ENCODE measurements at regions not wholly inside any gene's neighbourhood (a gene's known extent, or its start where the extent isn't known, plus 50 kb on each side); places are given as distances from the start of the nearest gene placed in this dataset.
"Not testable (repeated sequence)": the region's sequence is repeated elsewhere in the genome, so short reads cannot be mapped to it uniquely, and the experiment has no call there.

DNA sequence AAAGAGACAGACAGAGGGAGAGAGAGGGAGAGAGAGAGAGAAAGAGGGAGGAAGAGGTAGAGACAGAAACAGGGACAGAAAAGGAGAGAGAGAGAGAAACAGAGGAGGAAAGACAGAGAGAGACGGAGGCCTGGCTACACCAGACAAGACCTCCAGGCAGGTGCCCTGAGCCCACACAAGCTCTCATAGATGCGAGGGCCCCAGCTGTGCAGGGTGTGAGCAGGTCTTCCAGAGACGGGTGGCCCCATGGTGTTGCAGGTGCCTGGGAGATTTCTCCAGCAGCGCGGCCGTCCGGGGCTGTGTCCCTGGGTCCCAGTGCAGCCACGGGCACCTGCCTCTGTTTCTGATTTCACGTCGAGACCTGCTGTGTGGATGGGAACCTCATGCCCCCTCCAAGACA is 253.0 kb downstream of the SHOX start:
- Histone ChIP-seq H3K9ac (ENCODE audit: low read length in 5 of 5) (no peak overlapping the region), H3K9me3 (ENCODE audit: control insufficient read depth in 5 of 5, low read length in 5 of 5) (peaks cover 2 to 8% (median 5%) of the 10 kb centered on the region in 5 donors), H3K27me3 (ENCODE audit: control insufficient read depth in 5 of 5, insufficient read depth in 4 of 5, low read length in 5 of 5) (no peaks in the 10 kb centered on the region), H3K36me3 (ENCODE audit: control insufficient read depth in 5 of 5, insufficient read depth in 5 of 5, low read length in 5 of 5) (no peaks in the 10 kb centered on the region), H3K4me3 (ENCODE audit: low read depth in 1 of 5, low read length in 5 of 5) (no peak overlapping the region), H3K4me1 (ENCODE audit: control insufficient read depth in 5 of 5, insufficient read depth in 5 of 5, low read length in 5 of 5) (no peaks in the 10 kb centered on the region), H3K27ac (ENCODE audit: low read depth, low read length) (no peak overlapping the region)

DNA sequence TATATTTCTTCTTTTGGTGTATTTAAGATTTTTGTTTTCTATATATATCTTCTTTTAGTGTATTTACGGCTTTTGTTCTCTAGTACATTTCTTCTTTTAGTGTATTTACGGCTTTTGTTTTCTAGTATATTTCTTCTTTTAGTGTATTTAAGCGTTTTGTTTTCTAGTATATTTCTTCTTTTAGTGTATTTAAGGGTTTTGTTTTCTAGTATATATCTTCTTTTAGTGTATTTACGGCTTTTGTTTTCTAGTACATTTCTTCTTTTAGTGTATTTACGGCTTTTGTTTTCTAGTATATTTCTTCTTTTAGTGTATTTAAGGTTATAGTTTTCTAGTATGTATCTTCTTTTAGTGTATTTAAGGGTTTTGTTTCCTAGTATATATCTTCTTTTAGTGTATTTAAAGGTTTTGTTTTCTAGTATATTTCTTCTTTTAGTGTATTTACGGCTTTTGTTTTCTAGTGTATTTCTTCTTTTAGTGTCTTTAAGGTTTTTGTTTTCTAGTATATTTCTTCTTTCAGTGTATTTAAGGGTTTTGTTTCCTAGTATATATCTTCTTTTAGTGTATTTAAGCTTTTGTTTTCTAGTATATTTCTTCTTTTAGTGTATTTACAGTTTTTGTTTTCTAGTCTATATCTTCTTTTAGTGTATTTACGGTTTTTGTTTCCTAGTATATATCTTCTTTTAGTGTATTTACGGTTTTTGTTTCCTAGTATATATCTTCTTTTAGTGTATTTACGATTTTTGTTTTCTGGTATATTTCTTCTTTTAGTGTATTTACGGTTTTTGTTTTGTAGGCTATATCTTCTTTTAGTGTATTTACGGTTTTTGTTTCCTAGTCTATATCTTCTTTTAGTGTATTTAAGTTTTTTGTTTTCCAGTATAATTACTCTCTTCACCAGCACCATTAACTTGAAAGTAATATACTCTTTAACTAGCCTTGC is 249.4 kb downstream of the SHOX start:
- H3K4me3 ChIP-seq (ENCODE audit: low read depth in 1 of 5, low read length in 5 of 5); H3K9me3 ChIP-seq (ENCODE audit: control insufficient read depth in 5 of 5, low read length in 5 of 5); H3K27me3 ChIP-seq (ENCODE audit: control insufficient read depth in 5 of 5, insufficient read depth in 4 of 5, low read length in 5 of 5); H3K27ac ChIP-seq (ENCODE audit: low read depth, low read length); H3K4me1 ChIP-seq (ENCODE audit: control insufficient read depth in 5 of 5, insufficient read depth in 5 of 5, low read length in 5 of 5); H3K36me3 ChIP-seq (ENCODE audit: control insufficient read depth in 5 of 5, insufficient read depth in 5 of 5, low read length in 5 of 5); H3K9ac ChIP-seq (ENCODE audit: low read length in 5 of 5): not testable (repeated sequence)

DNA sequence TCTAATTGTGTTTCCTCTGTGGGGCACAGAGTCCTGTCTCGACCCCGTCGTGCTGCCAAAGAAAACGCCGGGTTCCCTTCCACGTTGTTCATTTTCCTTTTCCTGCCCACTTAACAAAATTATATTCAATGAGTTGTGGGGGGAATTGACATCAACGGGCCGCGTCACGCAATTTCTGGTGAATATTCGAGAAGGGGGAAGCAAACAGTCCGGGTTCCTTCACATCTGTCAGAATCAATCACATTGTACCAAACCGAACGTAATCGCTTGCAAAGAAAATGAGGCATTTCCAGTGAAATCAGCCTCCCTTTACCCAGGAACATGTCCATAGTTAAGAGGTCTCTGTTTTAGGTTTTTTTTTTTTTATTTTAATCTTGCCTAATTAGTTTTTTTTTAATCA is 243.5 kb downstream of the SHOX start:
- no peak overlapping the region for H3K9ac ChIP-seq (ENCODE audit: low read length in 5 of 5)
- no peaks in the 10 kb centered on the region for H3K36me3 ChIP-seq (ENCODE audit: control insufficient read depth in 5 of 5, insufficient read depth in 5 of 5, low read length in 5 of 5)
- no peak overlapping the region for H3K27ac ChIP-seq (ENCODE audit: low read depth, low read length)
- H3K4me1 ChIP-seq (ENCODE audit: control insufficient read depth in 5 of 5, insufficient read depth in 5 of 5, low read length in 5 of 5), result no peaks in the 10 kb centered on the region
- peaks cover 0 to 7% (median 0%) of the 10 kb centered on the region in 5 donors for H3K27me3 ChIP-seq (ENCODE audit: control insufficient read depth in 5 of 5, insufficient read depth in 4 of 5, low read length in 5 of 5)
- peaks cover under 1 to 11% (median 6%) of the 10 kb centered on the region in 5 donors for H3K9me3 ChIP-seq (ENCODE audit: control insufficient read depth in 5 of 5, low read length in 5 of 5)
- H3K4me3 ChIP-seq (ENCODE audit: low read depth in 1 of 5, low read length in 5 of 5), result no peak overlapping the region

- H3K9ac ChIP-seq (ENCODE audit: low read length in 5 of 5), result no peak overlapping the region
- no peak overlapping the region for H3K4me3 ChIP-seq (ENCODE audit: low read depth in 1 of 5, low read length in 5 of 5)
- H3K4me1 ChIP-seq (ENCODE audit: control insufficient read depth in 5 of 5, insufficient read depth in 5 of 5, low read length in 5 of 5), result no peaks in the 10 kb centered on the region
- H3K36me3 ChIP-seq (ENCODE audit: control insufficient read depth in 5 of 5, insufficient read depth in 5 of 5, low read length in 5 of 5), result no peaks in the 10 kb centered on the region
- peaks cover 3 to 11% (median 6%) of the 10 kb centered on the region in 5 donors for H3K9me3 ChIP-seq (ENCODE audit: control insufficient read depth in 5 of 5, low read length in 5 of 5)
- H3K27me3 ChIP-seq (ENCODE audit: control insufficient read depth in 5 of 5, insufficient read depth in 4 of 5, low read length in 5 of 5), result peaks cover 0 to 13% (median 8%) of the 10 kb centered on the region in 5 donors
- no peak overlapping the region for H3K27ac ChIP-seq (ENCODE audit: low read depth, low read length)
Observed at GRCh38 chrX:873016-873415, 242.4 kb downstream of the SHOX start.

DNA sequence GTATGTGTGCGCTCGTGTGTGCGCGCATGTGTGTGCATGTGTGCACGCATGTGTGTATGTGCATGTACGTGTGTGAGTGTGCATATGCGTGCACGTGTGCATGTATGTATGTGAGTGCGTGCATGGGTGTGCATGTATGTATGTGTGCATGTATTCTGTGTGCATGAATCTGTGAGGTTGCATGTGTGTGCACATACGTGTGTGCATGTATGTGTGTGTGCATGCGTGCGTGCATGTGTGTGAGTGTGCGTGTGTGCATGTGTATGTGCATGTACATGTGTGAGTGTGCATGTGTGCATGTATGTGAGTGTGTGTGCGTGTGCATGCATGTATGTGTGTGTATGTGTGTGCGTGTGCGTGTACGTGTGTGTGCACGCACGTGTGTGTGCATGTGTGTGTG is 241.5 kb downstream of the SHOX start:
- Histone ChIP-seq H3K9me3 (ENCODE audit: control insufficient read depth in 5 of 5, low read length in 5 of 5) (peaks cover 0 to 6% (median 3%) of the 10 kb centered on the region in 5 donors), H3K4me1 (ENCODE audit: control insufficient read depth in 5 of 5, insufficient read depth in 5 of 5, low read length in 5 of 5) (no peaks in the 10 kb centered on the region), H3K9ac (ENCODE audit: low read length in 5 of 5) (no peak overlapping the region), H3K27me3 (ENCODE audit: control insufficient read depth in 5 of 5, insufficient read depth in 4 of 5, low read length in 5 of 5) (peaks cover 0 to 19% (median 11%) of the 10 kb centered on the region in 5 donors), H3K36me3 (ENCODE audit: control insufficient read depth in 5 of 5, insufficient read depth in 5 of 5, low read length in 5 of 5) (no peaks in the 10 kb centered on the region), H3K4me3 (ENCODE audit: low read depth in 1 of 5, low read length in 5 of 5) (no peak overlapping the region), H3K27ac (ENCODE audit: low read depth, low read length) (no peak overlapping the region)

GRCh38 chrX:871626-872025 is 241.0 kb downstream of the SHOX start:
- peaks cover 0 to 19% (median 11%) of the 10 kb centered on the region in 5 donors for H3K27me3 ChIP-seq (ENCODE audit: control insufficient read depth in 5 of 5, insufficient read depth in 4 of 5, low read length in 5 of 5)
- no peak overlapping the region for H3K4me3 ChIP-seq (ENCODE audit: low read depth in 1 of 5, low read length in 5 of 5)
- H3K36me3 ChIP-seq (ENCODE audit: control insufficient read depth in 5 of 5, insufficient read depth in 5 of 5, low read length in 5 of 5), result no peaks in the 10 kb centered on the region
- H3K27ac ChIP-seq (ENCODE audit: low read depth, low read length), result no peak overlapping the region
- H3K9me3 ChIP-seq (ENCODE audit: control insufficient read depth in 5 of 5, low read length in 5 of 5), result peaks cover 0 to 6% (median 3%) of the 10 kb centered on the region in 5 donors
- no peaks in the 10 kb centered on the region for H3K4me1 ChIP-seq (ENCODE audit: control insufficient read depth in 5 of 5, insufficient read depth in 5 of 5, low read length in 5 of 5)
- no peak overlapping the region for H3K9ac ChIP-seq (ENCODE audit: low read length in 5 of 5)

DNA sequence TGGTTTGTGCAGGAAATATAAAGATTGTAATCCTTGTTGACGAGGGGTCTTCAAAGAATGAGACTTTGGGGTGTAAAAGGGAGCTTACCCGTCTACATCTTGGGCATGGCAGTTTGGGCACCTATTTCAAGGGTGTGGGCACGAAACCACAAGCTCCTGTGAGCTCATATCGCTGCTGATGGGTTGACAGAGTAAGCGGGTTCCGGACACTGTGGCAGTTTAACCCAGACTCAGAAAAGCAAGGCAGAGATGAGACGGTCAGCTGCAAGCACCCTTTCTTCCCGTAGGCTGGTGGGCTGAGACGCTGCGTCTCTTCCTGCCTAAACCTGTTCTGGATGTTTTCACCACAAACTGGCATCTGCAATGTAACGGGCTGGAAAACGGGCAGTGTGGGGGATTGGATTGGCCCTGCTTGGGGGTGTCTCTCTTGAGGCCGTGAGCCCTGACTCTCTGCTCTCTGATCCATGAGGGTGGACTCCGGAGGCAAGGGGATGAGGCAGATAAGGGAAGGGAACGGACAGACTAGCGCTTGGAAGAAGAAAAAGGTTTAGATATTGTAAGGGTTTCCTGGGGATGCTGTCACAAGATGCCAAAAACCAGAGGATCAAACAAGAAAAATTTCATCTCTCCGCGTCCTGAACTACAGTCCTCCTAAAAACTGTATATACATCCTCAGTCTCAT is 237.5 kb downstream of the SHOX start:
- Histone ChIP-seq H3K27ac (ENCODE audit: low read depth, low read length) (no peak overlapping the region), H3K9ac (ENCODE audit: low read length in 5 of 5) (no peak overlapping the region), H3K27me3 (ENCODE audit: control insufficient read depth in 5 of 5, insufficient read depth in 4 of 5, low read length in 5 of 5) (peaks cover 0 to 25% (median 11%) of the 10 kb centered on the region in 5 donors), H3K4me1 (ENCODE audit: control insufficient read depth in 5 of 5, insufficient read depth in 5 of 5, low read length in 5 of 5) (no peaks in the 10 kb centered on the region), H3K36me3 (ENCODE audit: control insufficient read depth in 5 of 5, insufficient read depth in 5 of 5, low read length in 5 of 5) (no peaks in the 10 kb centered on the region), H3K9me3 (ENCODE audit: control insufficient read depth in 5 of 5, low read length in 5 of 5) (peaks cover 0 to 6% (median 3%) of the 10 kb centered on the region in 5 donors), H3K4me3 (ENCODE audit: low read depth in 1 of 5, low read length in 5 of 5) (no peak overlapping the region)

DNA sequence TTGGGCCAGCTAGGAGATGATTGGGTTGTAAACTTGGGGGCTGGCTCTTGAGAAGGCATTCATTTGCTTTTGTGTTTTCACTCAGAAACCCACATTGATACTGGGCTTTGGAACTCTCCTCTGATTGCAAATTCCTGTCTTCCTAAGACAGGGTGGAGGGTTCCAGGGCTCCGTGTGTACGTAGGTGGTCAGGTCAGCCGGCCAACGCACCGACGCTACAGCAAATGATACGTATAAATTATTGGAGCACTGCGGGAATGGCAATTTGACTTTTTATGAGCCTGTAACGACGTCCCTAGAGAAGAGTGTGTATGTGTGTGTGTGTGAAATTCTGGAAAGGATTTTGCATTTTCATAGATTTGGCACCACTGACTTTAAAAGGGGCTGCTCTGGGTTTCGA is 236.9 kb downstream of the SHOX start:
- no peak overlapping the region for H3K9ac ChIP-seq (ENCODE audit: low read length in 5 of 5)
- H3K4me3 ChIP-seq (ENCODE audit: low read depth in 1 of 5, low read length in 5 of 5), result no peak overlapping the region
- H3K4me1 ChIP-seq (ENCODE audit: control insufficient read depth in 5 of 5, insufficient read depth in 5 of 5, low read length in 5 of 5), result no peaks in the 10 kb centered on the region
- H3K36me3 ChIP-seq (ENCODE audit: control insufficient read depth in 5 of 5, insufficient read depth in 5 of 5, low read length in 5 of 5), result no peaks in the 10 kb centered on the region
- H3K27ac ChIP-seq (ENCODE audit: low read depth, low read length), result no peak overlapping the region
- H3K9me3 ChIP-seq (ENCODE audit: control insufficient read depth in 5 of 5, low read length in 5 of 5), result peaks cover 0 to 6% (median 3%) of the 10 kb centered on the region in 5 donors
- peaks cover 0 to 25% (median 11%) of the 10 kb centered on the region in 5 donors for H3K27me3 ChIP-seq (ENCODE audit: control insufficient read depth in 5 of 5, insufficient read depth in 4 of 5, low read length in 5 of 5)

GRCh38 chrX:866441-866990 is 235.9 kb downstream of the SHOX start:
- no peak overlapping the region for H3K27ac ChIP-seq (ENCODE audit: low read depth, low read length)
- no peak overlapping the region for H3K9ac ChIP-seq (ENCODE audit: low read length in 5 of 5)
- H3K36me3 ChIP-seq (ENCODE audit: control insufficient read depth in 5 of 5, insufficient read depth in 5 of 5, low read length in 5 of 5), result no peaks in the 10 kb centered on the region
- no peaks in the 10 kb centered on the region for H3K4me1 ChIP-seq (ENCODE audit: control insufficient read depth in 5 of 5, insufficient read depth in 5 of 5, low read length in 5 of 5)
- peaks cover 0 to 26% (median 11%) of the 10 kb centered on the region in 5 donors for H3K27me3 ChIP-seq (ENCODE audit: control insufficient read depth in 5 of 5, insufficient read depth in 4 of 5, low read length in 5 of 5)
- peaks cover 0 to 3% (median 0%) of the 10 kb centered on the region in 5 donors for H3K9me3 ChIP-seq (ENCODE audit: control insufficient read depth in 5 of 5, low read length in 5 of 5)
- H3K4me3 ChIP-seq (ENCODE audit: low read depth in 1 of 5, low read length in 5 of 5), result no peak overlapping the region

- H3K4me1 ChIP-seq (ENCODE audit: control insufficient read depth in 5 of 5, insufficient read depth in 5 of 5, low read length in 5 of 5), result no peaks in the 10 kb centered on the region
- no peaks in the 10 kb centered on the region for H3K36me3 ChIP-seq (ENCODE audit: control insufficient read depth in 5 of 5, insufficient read depth in 5 of 5, low read length in 5 of 5)
- H3K27me3 ChIP-seq (ENCODE audit: control insufficient read depth in 5 of 5, insufficient read depth in 4 of 5, low read length in 5 of 5), result peaks cover 0 to 28% (median 11%) of the 10 kb centered on the region in 5 donors
- H3K9me3 ChIP-seq (ENCODE audit: control insufficient read depth in 5 of 5, low read length in 5 of 5), result peaks cover 0 to 3% (median 0%) of the 10 kb centered on the region in 5 donors
- H3K27ac ChIP-seq (ENCODE audit: low read depth, low read length), result no peak overlapping the region
- H3K4me3 ChIP-seq (ENCODE audit: low read depth in 1 of 5, low read length in 5 of 5), result no peak overlapping the region
- no peak overlapping the region for H3K9ac ChIP-seq (ENCODE audit: low read length in 5 of 5)
Observed at GRCh38 chrX:865422-865821, 234.8 kb downstream of the SHOX start.

Measured in subcutaneous abdominal adipose tissue (tissue), 5 donors.